GM19351 (cell line): ENCODE measurements at regions not wholly inside any gene's neighbourhood (a gene's known extent, or its start where the extent isn't known, plus 50 kb on each side); places are given as distances from the start of the nearest gene placed in this dataset.
"Not testable (repeated sequence)": the region's sequence is repeated elsewhere in the genome, so short reads cannot be mapped to it uniquely, and the experiment has no call there.

Source experiments
- ATAC-seq: cut with Tn5 transposase; IDR thresholded peaks from one replicate; pipeline ENCODE4 v1.9.1; 2021; ENCODE audit warnings: mild to moderate bottlenecking, moderate library complexity; ENCODE audit not compliant: unreplicated experiment

DNA sequence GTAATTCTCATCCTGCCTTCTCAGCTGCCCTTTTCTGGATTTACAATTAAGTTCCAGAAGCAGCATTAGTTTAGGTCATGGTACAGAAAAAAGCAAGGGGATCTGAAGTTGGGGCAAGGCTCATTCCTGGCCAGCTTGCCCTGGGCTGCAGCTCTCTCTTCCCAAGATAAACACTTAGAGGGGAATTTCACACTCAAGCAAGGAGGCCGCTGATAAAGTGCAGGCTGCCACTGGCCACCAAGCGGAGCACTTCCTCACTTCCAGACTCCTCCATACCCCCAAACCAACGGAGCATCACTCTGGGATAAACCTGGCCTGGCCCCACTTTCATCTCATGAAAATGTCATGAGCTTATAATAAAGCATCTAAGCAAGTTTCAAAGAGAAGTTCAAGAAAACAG is 445.5 kb upstream of the MKI67 start:
- no peak for ATAC-seq

DNA sequence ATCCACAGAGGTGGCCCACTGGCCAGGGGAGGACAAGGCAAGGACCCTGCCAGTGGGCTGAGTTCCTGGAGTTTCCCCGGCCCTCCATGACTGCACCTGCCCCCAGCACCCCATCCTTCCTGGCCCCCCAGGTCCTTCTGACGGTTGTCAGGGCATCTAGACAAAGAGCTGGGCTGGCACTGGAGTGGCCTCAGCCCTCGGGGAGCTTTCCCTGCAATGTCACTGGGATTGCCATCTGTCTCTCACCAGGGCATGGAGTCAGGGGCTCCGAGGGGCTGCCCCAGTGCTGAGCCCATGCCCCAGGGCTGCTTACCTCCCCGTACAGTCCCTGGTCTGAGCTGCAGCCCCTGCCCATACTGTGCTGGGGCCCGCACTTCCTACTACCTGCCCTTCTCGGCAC is 446.5 kb upstream of the MKI67 start:
- ATAC-seq, result no peak

GRCh38 chr10:128573281-128573845 is 447.1 kb upstream of the MKI67 start:
- ATAC-seq, result no peak

DNA sequence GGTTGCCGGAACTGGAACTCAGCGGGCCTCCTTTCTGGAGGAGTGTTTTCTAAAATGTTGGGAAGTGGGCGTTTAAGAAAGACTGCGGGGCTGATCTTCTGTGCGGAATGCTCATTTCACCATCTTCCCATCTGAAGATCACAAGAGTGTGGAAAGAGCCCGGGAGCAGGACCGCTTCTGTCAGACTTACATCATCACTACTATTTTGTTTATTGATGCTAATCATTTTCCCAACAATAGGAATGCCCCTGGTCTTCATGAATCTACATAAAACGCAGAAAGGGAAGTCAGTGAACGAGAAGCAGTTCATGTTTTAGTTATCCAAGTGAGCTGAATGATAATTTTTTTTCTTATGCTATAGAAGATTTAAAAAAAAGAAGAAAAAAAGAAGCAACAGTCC is 447.8 kb upstream of the MKI67 start:
- no peak for ATAC-seq

DNA sequence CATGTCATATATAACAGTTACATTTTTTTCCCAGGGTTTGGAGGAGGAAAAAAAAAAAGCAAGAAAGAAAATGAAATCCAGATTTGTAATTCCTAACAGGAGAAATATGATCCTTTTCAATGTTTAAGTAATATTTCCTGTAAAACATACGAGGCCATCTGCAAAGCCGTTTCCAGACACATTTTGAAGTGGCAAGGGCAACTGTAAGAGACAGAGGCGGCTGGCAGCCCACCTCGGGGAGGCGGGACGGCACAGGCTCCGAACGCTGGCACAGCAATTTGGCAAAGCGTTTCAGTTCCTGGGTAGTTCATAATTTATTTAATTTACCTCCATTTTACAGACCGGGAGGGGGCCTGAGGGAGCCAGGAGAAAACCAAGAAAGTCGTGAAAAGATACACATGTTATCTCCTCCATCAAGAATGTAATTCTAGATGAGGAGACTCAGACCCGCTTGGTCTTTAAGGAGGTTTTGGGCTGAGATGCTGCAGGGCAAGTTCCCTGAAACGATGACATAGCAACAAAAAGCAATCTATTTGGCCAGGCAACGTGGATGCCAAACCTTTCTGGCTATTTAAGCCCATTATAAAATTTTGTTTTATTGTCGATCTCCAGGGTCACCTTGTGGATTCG is 448.5 kb upstream of the MKI67 start:
- ATAC-seq, result no peak

- no peak for ATAC-seq
Observed at GRCh38 chr10:128575761-128576160, 449.5 kb upstream of the MKI67 start.

DNA sequence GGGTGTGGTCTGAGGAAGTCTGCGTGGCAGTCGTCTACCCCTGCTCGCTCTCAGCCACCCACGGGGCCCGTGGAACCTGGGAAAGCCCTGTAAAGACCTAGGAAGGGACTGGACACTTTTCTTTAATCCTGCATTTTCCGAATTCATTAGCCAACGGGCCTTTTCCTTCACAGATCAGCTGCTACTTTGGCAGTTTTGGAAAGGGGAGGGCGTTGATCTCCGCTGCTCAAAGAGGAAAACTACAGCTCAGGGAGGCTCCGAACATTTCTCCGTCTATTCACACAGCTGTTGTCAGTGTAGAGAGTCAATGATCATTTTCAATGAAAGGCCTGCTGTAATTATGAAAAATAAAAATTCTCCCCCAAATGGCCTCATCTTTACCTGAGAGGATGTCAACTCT is 450.1 kb upstream of the MKI67 start:
- ATAC-seq, result no peak

GRCh38 chr10:128576943-128577670 is 450.9 kb upstream of the MKI67 start:
- ATAC-seq, result no peak

GRCh38 chr10:128577958-128578750 is 451.9 kb upstream of the MKI67 start:
- no peak for ATAC-seq

DNA sequence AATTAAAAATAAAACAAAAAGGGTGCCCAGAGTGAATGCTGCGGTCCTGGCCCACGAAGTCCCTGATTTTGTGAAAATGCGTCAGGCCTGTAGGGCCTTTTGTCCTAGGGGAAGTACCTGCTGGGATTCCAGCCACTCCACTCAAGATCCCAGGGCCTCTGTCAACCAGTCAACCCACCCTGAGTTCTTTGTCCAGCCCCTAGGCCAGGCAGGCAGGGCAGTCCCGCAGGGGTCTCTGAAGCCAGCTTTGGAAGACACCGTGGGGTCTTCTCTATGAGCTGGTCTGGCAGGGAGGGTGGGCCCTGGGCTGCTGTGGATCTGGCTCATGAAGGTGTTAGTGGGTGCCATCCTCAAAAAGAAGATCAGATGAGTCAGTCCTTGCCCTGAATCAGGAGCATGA is 452.5 kb upstream of the MKI67 start:
- no peak for ATAC-seq

DNA sequence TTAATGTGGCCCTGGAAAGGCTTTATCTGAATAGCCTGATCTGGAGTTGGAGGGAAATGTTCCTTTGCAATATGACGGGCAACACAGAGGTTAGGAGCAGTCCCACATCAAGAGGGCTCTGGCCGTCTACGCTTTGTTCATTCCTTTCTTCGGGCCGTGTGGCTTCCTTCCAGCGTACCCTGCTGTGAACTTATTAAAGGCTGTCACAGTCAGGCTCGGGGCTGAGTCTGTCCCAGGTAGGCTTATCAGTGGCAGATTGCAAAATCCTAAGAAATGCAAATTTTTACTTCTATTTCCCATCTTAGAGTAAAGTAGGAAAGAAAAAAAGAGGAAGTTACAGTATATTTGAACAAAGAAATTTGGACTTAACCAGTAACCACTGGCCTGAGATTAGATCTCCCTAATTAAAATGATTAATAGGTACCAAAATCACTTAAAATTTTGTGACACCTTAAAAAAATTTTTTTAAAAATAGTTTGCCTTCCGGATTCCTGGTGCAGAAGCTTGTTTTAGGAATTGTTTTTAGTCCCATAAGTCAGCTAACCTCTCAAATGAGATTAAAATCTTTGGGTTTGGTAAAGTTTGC is 453.1 kb upstream of the MKI67 start:
- no peak for ATAC-seq

DNA sequence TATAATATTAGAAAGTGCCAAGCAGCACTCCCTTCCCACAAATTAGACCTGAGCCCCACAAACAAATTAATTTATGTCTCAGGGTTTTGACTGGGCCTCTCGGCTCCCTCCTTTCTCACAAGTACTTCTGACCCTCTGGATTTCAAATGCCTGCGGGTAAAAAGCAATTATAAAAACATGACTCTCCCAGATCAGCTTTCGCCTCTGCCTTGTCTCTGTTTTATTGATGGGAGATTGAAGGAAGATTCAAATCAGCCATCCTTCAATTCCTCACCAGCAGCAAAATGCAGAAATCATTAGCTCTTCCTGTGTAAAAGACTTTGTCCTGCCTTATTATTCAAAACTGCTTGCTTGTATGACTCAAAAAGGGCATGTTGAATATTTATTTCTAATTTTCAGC is 453.7 kb upstream of the MKI67 start:
- ATAC-seq, result no peak

GRCh38 chr10:128583125-128583524 is 456.9 kb upstream of the MKI67 start:
- not testable (repeated sequence) for ATAC-seq

DNA sequence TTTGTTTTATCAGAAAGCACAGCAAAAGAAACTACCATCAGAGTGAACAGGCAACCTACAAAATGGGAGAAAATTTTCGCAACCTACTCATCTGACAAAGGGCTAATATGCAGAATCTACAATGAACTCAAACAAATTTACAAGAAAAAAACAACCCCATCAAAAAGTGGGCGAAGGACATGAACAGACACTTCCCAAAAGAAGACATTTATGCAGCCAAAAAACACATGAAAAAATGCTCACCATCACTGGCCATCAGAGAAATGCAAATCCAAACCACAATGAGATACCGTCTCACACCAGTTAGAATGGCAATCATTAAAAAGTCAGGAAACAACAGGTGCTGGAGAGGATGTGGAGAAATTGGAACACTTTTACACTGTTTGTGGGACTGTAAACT is 460.4 kb upstream of the MKI67 start:
- not testable (repeated sequence) for ATAC-seq

- ATAC-seq, result no peak
Observed at GRCh38 chr10:128587689-128588088, 461.5 kb upstream of the MKI67 start.

DNA sequence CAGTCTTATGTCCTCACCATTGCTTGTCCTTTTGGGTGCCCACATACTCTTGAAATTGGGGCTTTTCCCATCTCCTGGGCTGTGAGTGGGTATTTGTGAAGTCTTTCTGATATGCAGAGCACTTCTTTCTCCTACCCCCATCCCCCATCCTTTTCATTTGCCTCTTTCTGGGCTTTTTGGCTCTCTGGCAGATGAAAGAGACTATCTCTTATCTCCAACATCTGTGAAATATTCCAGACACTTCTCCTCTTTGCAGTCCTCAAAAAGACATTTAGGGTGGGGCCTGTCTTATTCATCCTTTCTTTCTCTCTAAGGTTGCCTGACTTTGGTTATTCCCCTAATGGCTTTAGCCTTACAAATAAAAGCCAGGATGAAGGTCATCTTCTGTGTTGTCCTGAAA is 462.2 kb upstream of the MKI67 start:
- no peak for ATAC-seq

- ATAC-seq, result no peak
Observed at GRCh38 chr10:128594688-128595087, 468.5 kb upstream of the MKI67 start.

- no peak for ATAC-seq
Observed at GRCh38 chr10:128596906-128597305, 470.7 kb upstream of the MKI67 start.

DNA sequence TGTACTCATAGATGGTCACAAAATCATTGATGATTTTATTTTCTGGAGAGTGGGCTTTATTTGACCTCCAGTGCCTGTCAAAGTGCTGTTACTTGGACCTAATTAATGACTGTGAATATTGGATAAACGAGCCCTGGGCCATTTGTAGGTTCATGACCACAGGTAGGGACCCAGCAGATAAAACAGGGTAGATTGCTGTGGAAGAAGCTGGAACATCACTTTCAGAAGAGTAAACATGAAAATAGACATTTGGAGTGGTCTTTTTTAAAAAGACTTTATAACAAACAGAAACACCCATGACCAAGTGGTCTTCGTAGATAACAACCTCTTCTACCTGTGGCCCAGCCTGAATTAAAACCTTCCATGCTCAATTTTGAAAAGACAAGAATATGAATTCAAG is 472.8 kb upstream of the MKI67 start:
- ATAC-seq, result no peak

GRCh38 chr10:128599538-128599937 is 473.3 kb upstream of the MKI67 start:
- ATAC-seq, result no peak

- no peak for ATAC-seq
Observed at GRCh38 chr10:128602183-128602582, 476.0 kb upstream of the MKI67 start.
